Mammary epithelial cell (primary cell): ENCODE measurements at regions not wholly inside any gene's neighbourhood (a gene's known extent, or its start where the extent isn't known, plus 50 kb on each side); places are given as distances from the start of the nearest gene placed in this dataset.

Experiments
- EZH2 ChIP-seq: IDR thresholded peaks from 2 replicates; pipeline ENCODE4 v1.6.1; 2012; ENCODE audit warnings: low read length, inconsistent platforms, borderline replicate concordance
- TF ChIP-seq, protein P1 (sequence below), 2 donors: IDR thresholded peaks in 1 of 2; conservative IDR thresholded peaks in 1 of 2; 2 replicates each; pipeline ENCODE4 v1.5.1; 2011 to 2012; ENCODE audit warnings: inconsistent platforms in 2 of 2, low read length in 2 of 2, mild to moderate bottlenecking in 2 of 2, control low read depth in 1 of 2, low read depth in 1 of 2; ENCODE audit not compliant: insufficient read depth in 1 of 2; ENCODE audit errors: extremely low read depth in 1 of 2

DNA sequence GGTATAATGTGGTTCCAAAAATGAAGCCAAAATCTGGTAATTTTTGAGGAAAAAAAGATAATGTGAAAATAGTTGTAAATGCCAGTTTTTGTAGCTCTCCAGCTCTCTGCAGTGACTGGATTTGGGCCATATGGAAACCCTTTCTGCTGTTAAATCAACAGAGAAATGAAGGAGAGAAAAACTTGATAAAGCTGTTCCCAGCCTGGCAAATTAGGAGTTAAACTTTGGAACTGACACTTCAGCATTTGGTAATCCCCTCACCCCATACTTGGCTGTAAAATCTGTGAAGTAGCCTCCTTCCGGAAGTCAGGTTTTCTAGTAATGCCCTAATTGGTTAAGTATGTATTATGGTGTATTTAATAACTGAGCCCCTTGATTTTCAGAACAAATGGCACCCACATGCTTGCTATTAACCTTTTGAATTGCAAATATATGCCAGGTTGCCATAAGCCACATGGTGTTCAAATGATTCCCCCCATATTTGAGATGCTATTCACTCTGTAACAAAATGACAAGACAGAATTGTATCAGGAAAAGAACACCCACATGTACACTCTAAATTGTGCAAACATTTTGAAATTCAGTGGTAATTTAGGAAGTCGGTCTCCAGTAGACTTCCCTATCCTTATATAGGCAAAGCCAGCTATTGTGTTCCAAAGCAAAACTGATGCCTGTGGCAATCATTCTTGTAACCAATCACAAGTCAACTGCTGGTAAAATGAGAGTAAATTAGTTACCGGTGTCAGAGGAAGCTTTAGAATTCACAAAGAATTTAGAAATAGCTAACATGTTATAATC lies 96.3 kb upstream of the ADAMTS3 start:
- TF ChIP-seq, protein P1, sequence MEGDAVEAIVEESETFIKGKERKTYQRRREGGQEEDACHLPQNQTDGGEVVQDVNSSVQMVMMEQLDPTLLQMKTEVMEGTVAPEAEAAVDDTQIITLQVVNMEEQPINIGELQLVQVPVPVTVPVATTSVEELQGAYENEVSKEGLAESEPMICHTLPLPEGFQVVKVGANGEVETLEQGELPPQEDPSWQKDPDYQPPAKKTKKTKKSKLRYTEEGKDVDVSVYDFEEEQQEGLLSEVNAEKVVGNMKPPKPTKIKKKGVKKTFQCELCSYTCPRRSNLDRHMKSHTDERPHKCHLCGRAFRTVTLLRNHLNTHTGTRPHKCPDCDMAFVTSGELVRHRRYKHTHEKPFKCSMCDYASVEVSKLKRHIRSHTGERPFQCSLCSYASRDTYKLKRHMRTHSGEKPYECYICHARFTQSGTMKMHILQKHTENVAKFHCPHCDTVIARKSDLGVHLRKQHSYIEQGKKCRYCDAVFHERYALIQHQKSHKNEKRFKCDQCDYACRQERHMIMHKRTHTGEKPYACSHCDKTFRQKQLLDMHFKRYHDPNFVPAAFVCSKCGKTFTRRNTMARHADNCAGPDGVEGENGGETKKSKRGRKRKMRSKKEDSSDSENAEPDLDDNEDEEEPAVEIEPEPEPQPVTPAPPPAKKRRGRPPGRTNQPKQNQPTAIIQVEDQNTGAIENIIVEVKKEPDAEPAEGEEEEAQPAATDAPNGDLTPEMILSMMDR (conservative IDR thresholded peaks at IDR 0.05 in 1 of 2, IDR thresholded peaks at IDR 0.05 in 1 of 2; ENCODE audit: extremely low read depth in 1 of 2, insufficient read depth in 1 of 2, low read depth in 1 of 2, low read length in 2 of 2), result no peak
- no peak for TF ChIP-seq EZH2
